ENCODE measurements at regions not wholly inside any gene's neighbourhood (a gene's known extent, or its start where the extent isn't known, plus 50 kb on each side); places are given as distances from the start of the nearest gene placed in this dataset.

- no peak for DNase-seq (ENCODE audit: low spot score)
Observed at GRCh38 chr1:217373761-217374701, 256.9 kb downstream of the GPATCH2 start.

DNA sequence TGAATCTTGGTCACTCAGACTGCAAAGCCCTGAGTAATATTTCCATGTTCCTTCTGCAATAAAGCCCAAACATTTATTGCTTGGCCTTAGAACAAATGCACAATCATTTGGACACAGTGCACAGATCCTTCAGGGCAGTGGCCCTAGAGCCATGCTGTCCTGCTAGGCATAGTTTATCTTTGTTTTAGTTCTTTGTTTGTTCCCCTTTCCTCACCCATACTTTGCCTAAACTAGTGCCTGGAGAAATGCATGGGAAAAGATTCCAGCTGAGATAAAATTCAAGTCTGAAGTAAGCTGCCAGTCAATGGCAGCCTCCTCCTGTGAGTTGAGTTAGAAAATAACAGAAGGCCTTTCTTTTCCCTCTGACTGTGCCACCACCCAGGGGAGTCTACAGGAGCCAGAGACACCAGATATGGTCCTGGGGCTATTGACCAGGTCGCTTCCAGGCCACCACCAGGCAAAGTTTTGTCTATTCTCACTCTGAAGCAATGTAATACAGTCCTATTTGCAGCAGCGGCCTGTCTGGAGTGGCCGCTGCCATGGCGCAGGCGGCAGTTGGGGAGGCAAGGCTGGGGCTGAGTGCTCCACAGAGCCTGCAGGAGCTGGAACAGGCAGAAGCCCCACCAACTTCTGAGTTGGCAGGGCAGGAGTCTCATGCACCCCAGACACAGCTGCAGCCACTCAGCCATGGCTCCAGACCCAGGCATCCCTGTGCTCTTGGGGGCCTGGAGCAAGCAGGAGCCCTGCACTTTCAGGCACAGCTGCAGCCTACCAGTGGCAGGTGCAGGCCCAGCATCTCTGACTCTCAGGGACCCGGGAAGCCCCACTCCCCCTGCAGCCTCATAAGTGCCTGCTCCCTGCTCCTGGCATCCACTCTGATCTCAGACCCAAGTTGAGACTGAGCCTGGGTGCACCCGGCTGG lies 258.6 kb downstream of the GPATCH2 start:
- DNase-seq (ENCODE audit: low spot score): no peak

GRCh38 chr1:217370757-217371156 lies 260.1 kb downstream of the GPATCH2 start:
- no peak for DNase-seq (ENCODE audit: low spot score)

- no peak for DNase-seq (ENCODE audit: low spot score)
Observed at GRCh38 chr1:217369996-217370551, 260.8 kb downstream of the GPATCH2 start.

- peak; percentile 7 for DNase-seq (ENCODE audit: low spot score)
Observed at GRCh38 chr1:217369271-217369981, 261.5 kb downstream of the GPATCH2 start.

DNA sequence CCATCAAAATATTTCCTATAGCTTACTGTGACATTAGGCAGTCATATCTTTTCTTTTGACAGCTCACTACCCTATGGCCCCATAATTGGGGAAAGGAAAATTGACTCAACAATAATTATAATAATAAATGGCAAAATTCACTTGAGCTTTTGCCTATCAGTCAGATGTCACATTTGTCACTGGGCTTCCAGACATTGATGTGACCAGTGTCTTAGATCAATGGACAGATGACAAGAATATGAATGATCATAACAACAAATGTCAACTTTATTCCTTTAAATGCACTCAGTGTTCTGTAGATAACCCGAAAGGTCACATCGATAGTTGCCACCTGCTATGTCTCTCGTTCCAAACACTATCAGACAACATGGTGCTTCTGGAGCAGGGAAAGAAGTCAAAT lies 266.7 kb downstream of the GPATCH2 start:
- no peak for DNase-seq (ENCODE audit: low spot score)

GRCh38 chr1:217363319-217363718 lies 267.6 kb downstream of the GPATCH2 start:
- DNase-seq (ENCODE audit: low spot score): no peak

- no peak for DNase-seq (ENCODE audit: low spot score)
Observed at GRCh38 chr1:217360510-217360909, 270.4 kb downstream of the GPATCH2 start.

DNA sequence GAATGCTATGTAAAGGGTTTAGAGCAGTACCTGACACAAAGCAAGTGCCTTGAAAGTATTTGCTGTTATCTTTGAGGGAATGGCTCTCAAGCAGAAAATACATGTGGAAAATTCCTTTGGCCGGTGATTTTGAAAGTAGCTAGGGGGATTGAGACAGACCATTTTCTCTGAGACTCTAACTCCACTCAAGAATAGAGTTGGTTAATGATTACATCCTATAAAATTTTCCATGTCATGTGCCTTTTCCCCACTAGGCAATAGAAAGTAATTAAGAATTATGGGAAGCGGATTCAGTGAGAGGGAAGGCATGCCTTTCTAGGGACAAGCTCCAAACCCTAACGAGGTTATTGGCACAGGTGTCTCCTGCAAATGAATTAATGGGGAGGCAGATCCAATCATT lies 276.0 kb downstream of the GPATCH2 start:
- no peak for DNase-seq (ENCODE audit: low spot score)

DNA sequence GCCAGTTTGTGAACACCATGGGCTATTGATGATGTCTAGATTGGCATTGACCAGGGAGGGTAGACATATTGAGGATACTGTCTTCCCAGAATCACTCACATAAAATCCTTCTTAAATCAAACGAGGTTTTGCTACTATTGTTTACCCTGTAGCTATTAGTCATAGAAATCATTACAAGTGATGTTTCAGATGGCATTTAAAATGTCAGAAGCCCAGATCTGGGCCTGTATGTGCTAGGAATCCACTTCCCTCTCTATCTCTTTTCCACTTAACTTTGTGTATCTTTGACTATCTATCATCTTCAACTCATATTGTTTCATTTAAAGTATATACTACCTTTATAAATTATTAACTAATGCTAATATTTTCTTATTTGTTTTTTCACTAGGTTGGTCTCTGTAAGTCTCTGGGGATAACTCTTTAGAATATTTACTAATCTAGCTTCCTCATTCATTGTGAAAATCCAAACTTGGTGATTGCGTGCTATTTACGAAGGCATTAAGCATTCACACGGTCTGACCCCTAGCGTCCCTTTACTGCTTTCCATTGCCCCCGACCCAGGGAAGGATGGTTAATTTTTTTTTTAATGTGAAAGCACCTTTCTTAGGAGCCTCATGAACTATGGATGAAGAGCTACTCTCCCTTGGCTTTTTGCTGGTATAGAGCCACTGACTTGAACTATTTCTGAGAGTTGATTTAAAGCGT lies 281.8 kb downstream of the GPATCH2 start:
- DNase-seq (ENCODE audit: low spot score): no peak

GRCh38 chr1:217344712-217345111 lies 286.2 kb downstream of the GPATCH2 start:
- DNase-seq (ENCODE audit: low spot score): no peak

DNA sequence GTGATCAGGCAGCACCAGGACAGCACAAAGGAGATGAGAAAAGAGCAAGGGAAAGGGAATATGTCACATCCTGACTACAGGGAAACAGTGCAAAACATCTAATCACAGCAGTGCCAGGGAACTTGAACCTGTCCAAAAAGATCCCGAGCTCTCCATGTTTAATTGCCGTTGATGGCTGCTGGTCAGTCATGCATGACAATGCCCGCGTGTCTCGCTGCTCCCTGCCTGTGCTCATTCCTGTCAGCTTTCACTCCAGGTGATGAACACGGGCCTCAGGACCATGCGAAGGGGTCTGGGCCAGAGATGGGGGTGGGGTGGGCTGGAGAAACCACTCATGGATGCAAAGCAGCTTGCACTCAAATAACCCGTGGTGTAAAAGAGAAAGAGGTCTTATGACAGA lies 287.0 kb downstream of the GPATCH2 start:
- no peak for DNase-seq (ENCODE audit: low spot score)

GRCh38 chr1:217342105-217342504 lies 288.8 kb downstream of the GPATCH2 start:
- no peak for DNase-seq (ENCODE audit: low spot score)

GRCh38 chr1:217336724-217337123 lies 294.2 kb downstream of the GPATCH2 start:
- DNase-seq (ENCODE audit: low spot score): no peak

DNA sequence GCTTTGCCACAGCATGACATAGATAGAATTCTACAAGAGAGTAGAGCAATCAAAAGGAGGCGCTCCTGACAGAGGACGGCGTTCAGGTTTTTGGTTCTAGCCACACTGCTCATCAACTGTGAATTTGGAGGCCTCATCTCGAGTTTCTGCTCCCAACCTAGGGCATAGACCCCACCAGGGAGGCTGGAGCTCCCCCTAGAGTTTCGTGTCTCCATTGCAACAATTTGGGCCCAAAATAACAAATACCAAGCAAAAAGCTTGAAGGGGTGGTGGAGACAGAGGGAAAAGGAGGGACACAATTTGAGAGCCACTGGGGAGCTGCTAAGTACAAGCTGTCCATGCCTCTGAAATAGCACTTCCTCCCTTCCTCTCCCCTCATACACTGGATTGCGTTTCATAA lies 297.0 kb downstream of the GPATCH2 start:
- peak; percentile 73 for DNase-seq (ENCODE audit: low spot score)

GRCh38 chr1:217332431-217333065 lies 298.3 kb downstream of the GPATCH2 start:
- DNase-seq (ENCODE audit: low spot score): no peak

DNA sequence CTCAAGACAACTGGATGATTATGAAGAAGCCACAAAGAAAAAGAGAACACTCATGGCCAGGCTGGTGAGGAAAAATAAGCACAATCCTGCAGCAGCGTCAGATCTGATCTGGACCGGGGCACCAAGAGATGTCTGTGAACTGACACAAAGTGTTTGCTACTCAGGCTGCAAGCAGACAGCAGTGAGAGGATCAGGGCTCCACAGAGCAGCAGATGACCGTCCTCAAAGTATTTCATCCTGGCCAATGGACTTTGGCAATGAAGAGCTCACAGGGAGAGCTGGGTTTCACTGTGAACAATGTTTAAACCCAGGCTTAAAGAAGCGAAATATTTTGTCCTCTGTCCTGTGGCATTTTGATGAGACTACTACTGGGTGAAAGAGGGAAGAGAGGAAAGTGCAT lies 299.2 kb downstream of the GPATCH2 start:
- no peak for DNase-seq (ENCODE audit: low spot score)

DNA sequence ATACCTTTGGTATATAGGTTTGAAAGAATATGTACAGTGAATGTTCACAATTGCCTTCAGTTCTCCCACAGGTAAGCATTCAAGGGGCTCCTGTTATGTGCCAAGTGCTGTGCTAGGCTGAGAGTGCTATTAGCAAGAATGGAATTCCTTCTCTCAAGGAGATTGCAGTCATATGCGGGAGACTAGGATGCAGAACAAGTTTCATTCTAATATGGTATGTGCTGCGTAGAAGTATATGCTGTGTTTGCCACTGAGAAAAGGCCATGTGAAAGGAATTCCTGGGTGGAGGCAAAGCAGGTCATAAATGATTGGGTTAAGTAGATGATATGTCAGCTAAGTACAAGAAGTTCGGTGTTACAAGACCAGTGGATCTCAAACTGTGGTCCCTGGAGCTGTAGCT lies 303.0 kb downstream of the GPATCH2 start:
- DNase-seq (ENCODE audit: low spot score): no peak

GRCh38 chr1:217322834-217323233 lies 308.1 kb downstream of the GPATCH2 start:
- DNase-seq (ENCODE audit: low spot score): peak; percentile 7

DNA sequence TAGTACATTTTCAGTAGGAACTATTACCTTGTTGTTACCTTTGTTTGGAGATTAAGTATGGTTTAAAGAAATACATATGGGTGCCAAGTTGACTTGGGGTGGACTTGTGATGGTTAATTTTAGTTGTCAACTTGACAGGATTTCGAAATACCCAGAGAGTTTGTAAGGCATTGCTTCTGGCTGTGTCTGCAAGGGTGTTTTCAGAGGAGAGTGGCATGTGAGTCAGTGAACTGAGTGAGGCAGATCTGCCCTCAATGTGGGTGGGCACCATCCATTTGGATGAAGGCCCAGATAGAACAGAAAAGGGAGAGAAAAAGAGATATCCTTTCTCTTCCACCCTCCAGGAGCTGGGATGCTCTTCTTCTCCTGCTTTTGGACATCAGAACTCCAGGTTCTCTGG lies 315.5 kb downstream of the GPATCH2 start:
- DNase-seq (ENCODE audit: low spot score): no peak

DNA sequence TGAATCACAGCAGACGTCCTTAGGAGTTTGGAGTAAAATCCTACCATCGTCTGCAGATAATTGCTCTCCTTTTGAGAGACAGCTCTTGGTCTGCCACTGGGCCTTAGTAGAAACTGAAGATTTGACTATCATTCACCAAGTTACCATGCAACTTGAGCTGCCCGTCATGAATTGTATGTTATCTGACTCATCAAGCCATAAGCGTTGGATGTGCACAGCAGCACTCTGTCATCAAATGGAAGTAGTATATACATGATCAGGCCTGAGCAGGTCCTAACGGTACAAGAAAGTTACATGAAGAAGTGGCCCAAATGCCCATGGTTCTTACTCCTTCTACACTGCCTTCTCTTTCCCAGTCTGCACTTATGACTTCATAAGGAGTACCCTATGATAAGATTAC lies 317.8 kb downstream of the GPATCH2 start:
- no peak for DNase-seq (ENCODE audit: low spot score)
